K562 (cell line): ENCODE measurements at regions not wholly inside any gene's neighbourhood (a gene's known extent, or its start where the extent isn't known, plus 50 kb on each side); places are given as distances from the start of the nearest gene placed in this dataset.

Experiments used
- ATAC-seq: fragments of 200-7000 bp; cut with Tn5 transposase; 3 replicates; pipeline ENCODE4 v1.9.1; 2020; ENCODE audit warnings: moderate library complexity
- BruUV-seq: library from RNA; stranded (reverse); fragments of 400-500 nt; replicated peaks from 2 replicates; lab custom pipeline; 2021; lab: Mats Ljungman, UMichigan
- CTCF ChIA-PET: fragments of 300-600 bp; formaldehyde crosslinking; extraction: SDS; loops from one replicate; lab custom pipeline; 2021; ENCODE audit warnings: low intra/inter-chr PET ratio; lab: Yijun Ruan, JAX
- POLR2A ChIA-PET: fragments of 300-600, 350-650 bp; sonication (Branson Sonifier 250); formaldehyde crosslinking; extraction: SDS; loops from one replicate; lab custom pipeline; 2021; ENCODE audit warnings: antibody characterized with exemption, inconsistent platforms; lab: Yijun Ruan, JAX
- DNase-seq, 4 experiments: peaks; one replicate each; pipeline versions ENCODE4 v3.0.0 to v3.0.0-alpha.2; 2011 to 2018; ENCODE audit warnings: low spot score in 3 of 4, mixed read lengths in 3 of 4; ENCODE audit errors: extremely low read depth in 1 of 4
- FAIRE-seq: peaks from 2 replicates; lab custom pipeline; 2011; peaks lifted over from hg19 to GRCh38; lab: Jason Lieb, UNC
- H2AFZ ChIP-seq: 2 replicates; pipeline ENCODE4 v1.6.0; 2011; ENCODE audit warnings: low read depth, low read length, control low read depth, inconsistent platforms
- H3K27ac ChIP-seq: fragments of 200-600 bp; 3 replicates; pipeline ENCODE4 v1.8.0; 2011; ENCODE audit warnings: low read depth, mild to moderate bottlenecking, control low read depth, inconsistent platforms, low read length, moderate library complexity, mixed read lengths; ENCODE audit errors: extremely low read depth
- H3K27me3 ChIP-seq, 2 experiments: fragments of 300-600 bp in 1 of 2; 2 replicates in 1 of 2; 3 replicates in 1 of 2; pipeline versions ENCODE4 v1.6.0 to v1.8.0; 2011; ENCODE audit warnings: inconsistent platforms in 2 of 2, low read length in 2 of 2, mild to moderate bottlenecking in 1 of 2, mixed read lengths in 1 of 2, moderate library complexity in 1 of 2; ENCODE audit not compliant: control insufficient read depth in 2 of 2, insufficient read depth in 2 of 2
- H3K36me3 ChIP-seq: fragments of 300-600 bp; 3 replicates; pipeline ENCODE4 v1.8.0; 2011; ENCODE audit warnings: mild to moderate bottlenecking, low read length, inconsistent platforms; ENCODE audit not compliant: control insufficient read depth, insufficient read depth
- H3K4me1 ChIP-seq, 2 experiments: fragments of 200-600 bp in 1 of 2; replicated peaks in 1 of 2; 2 replicates in 1 of 2; 3 replicates in 1 of 2; pipeline versions ENCODE4 v1.5.1 to v1.8.0; 2011; ENCODE audit warnings: inconsistent platforms in 2 of 2, low read length in 2 of 2, mild to moderate bottlenecking in 1 of 2, mixed read lengths in 1 of 2, moderate library complexity in 1 of 2; ENCODE audit not compliant: control insufficient read depth in 2 of 2, insufficient read depth in 2 of 2
- H3K4me2 ChIP-seq: 2 replicates; pipeline ENCODE4 v1.6.1; 2011; ENCODE audit warnings: low read length, control low read depth, inconsistent platforms, mixed read lengths; ENCODE audit not compliant: insufficient read depth
- H3K4me3 ChIP-seq: fragments of 200-600 bp; sonication (generic), shearing (Covaris generic); 2 replicates; pipeline ENCODE4 v1.5.1; 2016; ENCODE audit warnings: control low read depth, inconsistent platforms
- H3K79me2 ChIP-seq: fragments of 200-600 bp; 3 replicates; pipeline ENCODE4 v1.8.0; 2011; ENCODE audit warnings: low read length, inconsistent platforms; ENCODE audit not compliant: control insufficient read depth, insufficient read depth
- H3K9ac ChIP-seq, 2 experiments: 2 replicates each; pipeline versions ENCODE4 v1.6.0 to v1.6.1; 2011; ENCODE audit warnings: low read depth in 2 of 2, low read length in 2 of 2, control low read depth in 1 of 2, inconsistent platforms in 1 of 2, mild to moderate bottlenecking in 1 of 2, mixed read lengths in 1 of 2; ENCODE audit not compliant: insufficient read depth in 1 of 2
- H3K9me1 ChIP-seq: one replicate; pipeline ENCODE4 v1.6.0; 2011; ENCODE audit warnings: inconsistent platforms, mild to moderate bottlenecking, low read length, moderate library complexity; ENCODE audit not compliant: control insufficient read depth, insufficient read depth
- H3K9me3 ChIP-seq: replicated peaks from 2 replicates; pipeline ENCODE4 v1.5.1; 2011; ENCODE audit warnings: low read depth, low read length, inconsistent platforms; ENCODE audit not compliant: control insufficient read depth, insufficient read depth
- H4K20me1 ChIP-seq: replicated peaks from 2 replicates; pipeline ENCODE4 v1.6.1; 2011; ENCODE audit warnings: low read length, inconsistent platforms, mixed read lengths; ENCODE audit not compliant: control insufficient read depth, insufficient read depth
- C11orf30 ChIP-seq: fragments of 450-650 bp; IDR thresholded peaks from 2 replicates; pipeline ENCODE4 v1.6.1; 2016; ENCODE audit warnings: low read depth, mild to moderate bottlenecking
- CBFA2T3 ChIP-seq: fragments of 450-650 bp; IDR thresholded peaks from 2 replicates; pipeline ENCODE4 v1.6.1; 2017
- CCAR2 ChIP-seq: fragments of 200-400 bp; formaldehyde crosslinking; IDR thresholded peaks from 2 replicates; pipeline ENCODE4 v1.6.1; 2017; ENCODE audit warnings: mild to moderate bottlenecking, low read depth, low read length
- E2F3 ChIP-seq: fragments of 250-450 bp; sonication (Bioruptor Pico); IDR thresholded peaks from 2 replicates; pipeline ENCODE4 v1.4.0; 2020; ENCODE audit warnings: mild to moderate bottlenecking
- MAFF ChIP-seq: IDR thresholded peaks from 2 replicates; pipeline ENCODE4 v1.6.1; 2012; ENCODE audit warnings: low read length, improper control_type of control experiment
- MAFG ChIP-seq: fragments of 450-650 bp; conservative IDR thresholded peaks from 2 replicates; pipeline ENCODE4 v1.6.1; 2016; ENCODE audit warnings: missing genetic modification characterization, missing compliant biosample characterization
- MAFK ChIP-seq: IDR thresholded peaks from 2 replicates; pipeline ENCODE4 v1.6.1; 2011; ENCODE audit warnings: low read length, improper control_type of control experiment
- MTA2 ChIP-seq: fragments of 450-650 bp; IDR thresholded peaks from 2 replicates; pipeline ENCODE4 v1.6.1; 2016; ENCODE audit warnings: low read depth
- MYBL2 ChIP-seq, 2 experiments: fragments of 450-650 bp in 1 of 2; sonication (generic) in 1 of 2; formaldehyde crosslinking in 1 of 2; IDR thresholded peaks; 2 replicates each; pipeline versions ENCODE4 v1.6.1 to v1.8.1; 2017 to 2022; ENCODE audit warnings: borderline replicate concordance in 1 of 2, inconsistent platforms in 1 of 2, low read depth in 1 of 2, mild to moderate bottlenecking in 1 of 2, missing genetic modification reagents in 1 of 2, moderate library complexity in 1 of 2
- NFRKB ChIP-seq: fragments of 450-650 bp; IDR thresholded peaks from 2 replicates; pipeline ENCODE4 v1.6.1; 2016; ENCODE audit warnings: low read depth
- RBM25 ChIP-seq: fragments of 200-400 bp; formaldehyde crosslinking; IDR thresholded peaks from 2 replicates; pipeline ENCODE4 v1.6.1; 2018; ENCODE audit warnings: low read length, low read depth, moderate library complexity; ENCODE audit not compliant: severe bottlenecking
- SRSF9 ChIP-seq: fragments of 200-400 bp; formaldehyde crosslinking; IDR thresholded peaks from 2 replicates; pipeline ENCODE4 v1.6.1; 2017; ENCODE audit warnings: low read depth, low read length, borderline replicate concordance
- TBL1XR1 ChIP-seq, 2 experiments: IDR thresholded peaks; 2 replicates each; pipeline ENCODE4 v1.6.1; 2012; ENCODE audit warnings: improper control_type of control experiment in 2 of 2, low read length in 2 of 2, mild to moderate bottlenecking in 1 of 2
- ZNF316 ChIP-seq: fragments of 450-650 bp; IDR thresholded peaks from 2 replicates; pipeline ENCODE4 v1.6.1; 2016
- ZNF77 ChIP-seq: fragments of 250-450 bp; sonication (Bioruptor Pico); IDR thresholded peaks from 2 replicates; pipeline ENCODE4 v1.5.0; 2020
- WGBS: fragments of 100-300 bp; shearing (Covaris generic); methylation state at CpG from one replicate; pipeline ENCODE4 v1.1.6; 2016; ENCODE audit warnings: low coverage, mixed read lengths; ENCODE audit not compliant: insufficient coverage; ENCODE audit errors: missing lambda C conversion rate; 5-methylcytosine and 5-hydroxymethylcytosine counted together
- in situ Hi-C: fragments of 300-500 bp; cut with MboI; formaldehyde crosslinking; loops from 4 replicates; pipeline ENCODE4 v1.15.0; 2018; ENCODE audit warnings: inconsistent platforms, mixed read lengths
- intact Hi-C: fragments of 100-400 bp; cut with micrococcal nuclease; formaldehyde crosslinking; loops from 2 replicates; pipeline ENCODE4 v1.14.2; 2022
- TF ChIP-seq, protein P1 (sequence below): sonication (generic); formaldehyde crosslinking; IDR thresholded peaks from 2 replicates; pipeline ENCODE4 v1.9.0; 2022; ENCODE audit warnings: mild to moderate bottlenecking, missing genetic modification reagents

GRCh38 chr2:51232027-51232426 is 200.1 kb upstream of the NRXN1 start:
- 0% methylated on average over 1 of the region's 1 CpG for WGBS
- H3K4me3 ChIP-seq, result no peak overlapping the region
- CTCF ChIA-PET, result no interaction called here
- no peak for ATAC-seq
- H3K36me3 ChIP-seq, result no peaks in the 10 kb centered on the region
- TF ChIP-seq MAFF (peak; percentile 95), MAFG (tag) (peak; percentile 81), RBM25 (no peak), E2F3 (CRISPR knock-in tag) (no peak), C11orf30 (peak; percentile 80), ZNF316 (peak; percentile 87), MAFK (peak; percentile 97)
- in situ Hi-C loops, result no loop called here
- POLR2A ChIA-PET, result no interaction called here
- no peak overlapping the region for H3K4me2 ChIP-seq
- no peak for DNase-seq
- no peaks in the 10 kb centered on the region for H3K9me1 ChIP-seq
- no peak overlapping the region for H3K27ac ChIP-seq
- no peaks in the 10 kb centered on the region for H3K4me1 ChIP-seq
- H3K9me3 ChIP-seq, result no peaks in the 10 kb centered on the region
- H2AFZ ChIP-seq, result no peak overlapping the region
- H4K20me1 ChIP-seq, result no peaks in the 10 kb centered on the region
- no peaks in the 10 kb centered on the region for H3K27me3 ChIP-seq
- intact Hi-C loops, result no loop called here
- no peak for FAIRE-seq
- no peaks in the 10 kb centered on the region for H3K79me2 ChIP-seq
- no peak overlapping the region for H3K9ac ChIP-seq
- no TSS peak for BruUV-seq

DNA sequence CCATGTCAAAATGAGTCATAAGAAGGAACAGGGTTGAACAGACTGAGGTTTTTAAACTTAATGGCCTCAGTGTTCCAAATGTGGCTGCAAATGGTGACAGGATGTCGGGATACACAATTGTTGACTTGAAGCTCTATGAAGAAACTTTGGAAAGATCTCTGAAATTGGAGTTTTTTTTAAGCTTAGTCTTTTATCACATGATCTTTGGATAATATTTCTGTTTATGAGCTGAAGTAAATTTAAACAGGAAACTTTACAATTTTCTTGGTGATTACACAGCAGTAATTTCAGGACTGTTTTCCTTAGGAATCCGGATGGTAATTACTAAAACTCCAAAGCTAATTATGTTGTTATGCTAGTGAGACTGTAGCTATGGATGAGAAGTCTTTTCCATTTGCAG is 199.1 kb upstream of the NRXN1 start:
- H3K4me3 ChIP-seq, result no peak overlapping the region
- H3K36me3 ChIP-seq, result no peaks in the 10 kb centered on the region
- H3K27me3 ChIP-seq, result no peaks in the 10 kb centered on the region
- H3K9me3 ChIP-seq, result no peaks in the 10 kb centered on the region
- ATAC-seq, result no peak
- FAIRE-seq, result no peak
- no TSS peak for BruUV-seq
- H3K9ac ChIP-seq, result no peak overlapping the region
- TF ChIP-seq CBFA2T3 (no peak), TBL1XR1 (IDR thresholded peaks at IDR 0.05; ENCODE audit: low read length in 2 of 2) (no peak), RBM25 (no peak), NFRKB (no peak), CCAR2 (no peak), SRSF9 (no peak), MTA2 (no peak), ZNF77 (CRISPR knock-in tag) (no peak), MYBL2 (IDR thresholded peaks at IDR 0.05; ENCODE audit: low read depth) (no peak), MYBL2 (CRISPR knock-in tag; IDR thresholded peaks at IDR 0.05; ENCODE audit: borderline replicate concordance) (no peak)
- TF ChIP-seq, protein P1, sequence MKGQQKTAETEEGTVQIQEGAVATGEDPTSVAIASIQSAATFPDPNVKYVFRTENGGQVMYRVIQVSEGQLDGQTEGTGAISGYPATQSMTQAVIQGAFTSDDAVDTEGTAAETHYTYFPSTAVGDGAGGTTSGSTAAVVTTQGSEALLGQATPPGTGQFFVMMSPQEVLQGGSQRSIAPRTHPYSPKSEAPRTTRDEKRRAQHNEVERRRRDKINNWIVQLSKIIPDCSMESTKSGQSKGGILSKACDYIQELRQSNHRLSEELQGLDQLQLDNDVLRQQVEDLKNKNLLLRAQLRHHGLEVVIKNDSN (CRISPR knock-in tag), result no peak
- CTCF ChIA-PET, result no interaction called here
- 5% methylated on average over 2 of the region's 2 CpGs for WGBS
- POLR2A ChIA-PET, result no interaction called here
- no peak for DNase-seq
- no peaks in the 10 kb centered on the region for H3K79me2 ChIP-seq
- H3K27ac ChIP-seq, result no peak overlapping the region
- no peak overlapping the region for H2AFZ ChIP-seq
- no peaks in the 10 kb centered on the region for H3K4me1 ChIP-seq
- no peaks in the 10 kb centered on the region for H4K20me1 ChIP-seq
- intact Hi-C loops, result no loop called here
- no peak overlapping the region for H3K4me2 ChIP-seq
- in situ Hi-C loops, result no loop called here
- H3K9me1 ChIP-seq, result no peaks in the 10 kb centered on the region
